H1 (cell line): ENCODE measurements at regions not wholly inside any gene's neighbourhood (a gene's known extent, or its start where the extent isn't known, plus 50 kb on each side); places are given as distances from the start of the nearest gene placed in this dataset.

ENCODE experiments used
- CTCF ChIA-PET: fragments of 300-600 bp; sonication (Branson Sonifier 250); formaldehyde crosslinking; loops from one replicate; lab custom pipeline; 2021; ENCODE audit not compliant: partially characterized antibody; lab: Charles Lee
- POLR2A ChIA-PET: fragments of 300-600 bp; sonication (Branson Sonifier 250); formaldehyde crosslinking; loops from one replicate; lab custom pipeline; 2021; ENCODE audit warnings: inconsistent platforms; ENCODE audit not compliant: partially characterized antibody; lab: Charles Lee
- DNase-seq, 2 experiments: peaks; one replicate each; pipeline versions ENCODE4 v3.0.0 to v3.0.0-alpha.2; 2010 to 2022; ENCODE audit warnings: low spot score in 2 of 2, low read depth in 1 of 2, mixed read lengths in 1 of 2
- FAIRE-seq: peaks from 2 replicates; lab custom pipeline; 2011; peaks lifted over from hg19 to GRCh38; lab: Jason Lieb, UNC
- H2AFZ ChIP-seq: 2 replicates; pipeline ENCODE4 v1.8.1; 2012; ENCODE audit warnings: low read length, inconsistent platforms
- H2AK5ac ChIP-seq: 2 replicates; pipeline ENCODE4 v1.6.1; 2013; ENCODE audit warnings: low read depth, low read length
- H2BK120ac ChIP-seq: replicated peaks from 2 replicates; pipeline ENCODE3; 2013; ENCODE audit warnings: low read depth, low read length, inconsistent platforms
- H2BK12ac ChIP-seq: 2 replicates; pipeline ENCODE4 v1.6.1; 2013; ENCODE audit warnings: low read depth, low read length
- H2BK15ac ChIP-seq: 2 replicates; pipeline ENCODE4 v1.6.1; 2013; ENCODE audit warnings: low read length
- H2BK20ac ChIP-seq: 2 replicates; pipeline ENCODE4 v1.6.1; 2013; ENCODE audit warnings: low read length
- H2BK5ac ChIP-seq: 2 replicates; pipeline ENCODE4 v1.6.1; 2013; ENCODE audit warnings: low read depth, low read length
- H3K14ac ChIP-seq: 2 replicates; pipeline ENCODE4 v1.6.1; 2013; ENCODE audit warnings: inconsistent platforms; ENCODE audit not compliant: insufficient read length
- H3K18ac ChIP-seq: 2 replicates; pipeline ENCODE4 v1.6.1; 2013; ENCODE audit warnings: low read length; ENCODE audit errors: extremely low read depth
- H3K23ac ChIP-seq: 2 replicates; pipeline ENCODE4 v1.6.1; 2013; ENCODE audit warnings: inconsistent platforms; ENCODE audit not compliant: insufficient read length
- H3K23me2 ChIP-seq: 2 replicates; pipeline ENCODE4 v1.6.1; 2013; ENCODE audit warnings: low read depth, low read length
- H3K27ac ChIP-seq: 2 replicates; pipeline ENCODE4 v1.6.1; 2011; ENCODE audit warnings: low read depth, low read length, inconsistent platforms
- H3K27me3 ChIP-seq, 4 experiments: replicated peaks in 1 of 4; 1 replicate in 1 of 4; 2 replicates in 3 of 4; pipeline versions ENCODE4 v1.6.1 to v1.8.1; 2011 to 2013; ENCODE audit warnings: low read length in 3 of 4, mild to moderate bottlenecking in 3 of 4, inconsistent platforms in 2 of 4, mixed read lengths in 2 of 4, moderate library complexity in 1 of 4; ENCODE audit not compliant: control insufficient read depth in 3 of 4, insufficient read depth in 3 of 4; ENCODE audit errors: extremely low read depth in 1 of 4
- H3K36me3 ChIP-seq, 4 experiments: 2 replicates each; pipeline versions ENCODE4 v1.6.1 to v1.8.1; 2011 to 2013; ENCODE audit warnings: mild to moderate bottlenecking in 4 of 4, low read length in 3 of 4, moderate library complexity in 2 of 4, control low read depth in 1 of 4, inconsistent platforms in 1 of 4; ENCODE audit not compliant: insufficient read depth in 4 of 4, control insufficient read depth in 2 of 4
- H3K4ac ChIP-seq: replicated peaks from 2 replicates; pipeline ENCODE3; 2013; ENCODE audit warnings: low read length, low read depth, mixed read lengths, inconsistent platforms; ENCODE audit not compliant: insufficient read length
- H3K4me1 ChIP-seq, 4 experiments: replicated peaks in 1 of 4; 1 replicate in 1 of 4; 2 replicates in 3 of 4; pipeline versions ENCODE4 v1.6.1 to v1.8.1; 2011 to 2013; ENCODE audit warnings: low read length in 3 of 4, inconsistent platforms in 2 of 4, mixed read lengths in 1 of 4; ENCODE audit not compliant: insufficient read depth in 4 of 4, control insufficient read depth in 3 of 4
- H3K4me2 ChIP-seq, 2 experiments: 2 replicates each; pipeline versions ENCODE4 v1.6.1 to v1.8.1; 2011 to 2013; ENCODE audit warnings: low read depth in 2 of 2, low read length in 2 of 2, control low read depth in 1 of 2, inconsistent platforms in 1 of 2, mild to moderate bottlenecking in 1 of 2; ENCODE audit not compliant: insufficient read depth in 1 of 2
- H3K4me3 ChIP-seq, 4 experiments: fragments of 200-600, 300-600 bp in 1 of 4; sonication (generic), shearing (Covaris generic), sonication (Bioruptor Twin) in 1 of 4; 2 replicates each; pipeline versions ENCODE4 v1.5.1 to v1.8.1; 2011 to 2016; ENCODE audit warnings: low read length in 4 of 4, low read depth in 3 of 4, control low read depth in 2 of 4, inconsistent platforms in 2 of 4, mild to moderate bottlenecking in 2 of 4, mixed read lengths in 1 of 4, moderate library complexity in 1 of 4; ENCODE audit not compliant: insufficient read depth in 2 of 4; ENCODE audit errors: extremely low read depth in 1 of 4
- H3K56ac ChIP-seq: replicated peaks from 2 replicates; pipeline ENCODE3; 2013; ENCODE audit warnings: low read depth, mild to moderate bottlenecking, mixed read lengths, low read length, inconsistent platforms; ENCODE audit not compliant: insufficient read length
- H3K79me1 ChIP-seq: 2 replicates; pipeline ENCODE4 v1.6.1; 2013; ENCODE audit warnings: low read depth, low read length, control low read depth
- H3K79me2 ChIP-seq, 2 experiments: 2 replicates each; pipeline versions ENCODE4 v1.6.1 to v1.8.1; 2012 to 2013; ENCODE audit warnings: low read length in 2 of 2, mild to moderate bottlenecking in 2 of 2, inconsistent platforms in 1 of 2; ENCODE audit not compliant: insufficient read depth in 2 of 2, control insufficient read depth in 1 of 2
- H3K9ac ChIP-seq, 4 experiments: replicated peaks in 1 of 4; 1 replicate in 1 of 4; 2 replicates in 3 of 4; pipeline versions ENCODE4 v1.6.1 to v1.8.1; 2011 to 2013; ENCODE audit warnings: low read depth in 3 of 4, low read length in 3 of 4, control low read depth in 2 of 4, mild to moderate bottlenecking in 2 of 4, moderate library complexity in 2 of 4, inconsistent platforms in 1 of 4; ENCODE audit errors: extremely low read depth in 1 of 4
- H3K9me3 ChIP-seq, 2 experiments: 2 replicates each; pipeline versions ENCODE4 v1.6.1 to v1.8.1; 2012 to 2013; ENCODE audit warnings: mild to moderate bottlenecking in 2 of 2, moderate library complexity in 2 of 2, control low read depth in 1 of 2, inconsistent platforms in 1 of 2, low read depth in 1 of 2, low read length in 1 of 2, mixed read lengths in 1 of 2; ENCODE audit not compliant: insufficient read depth in 2 of 2
- H4K20me1 ChIP-seq, 2 experiments: replicated peaks in 1 of 2; 2 replicates each; pipeline versions ENCODE3 to v1.8.1; 2011 to 2013; ENCODE audit warnings: inconsistent platforms in 2 of 2, low read length in 2 of 2, mild to moderate bottlenecking in 1 of 2; ENCODE audit not compliant: insufficient read depth in 2 of 2, control insufficient read depth in 1 of 2
- H4K5ac ChIP-seq: 2 replicates; pipeline ENCODE4 v1.6.1; 2013; ENCODE audit warnings: low read length, low read depth, mixed read lengths, inconsistent platforms; ENCODE audit not compliant: insufficient read length
- H4K8ac ChIP-seq: 2 replicates; pipeline ENCODE4 v1.8.0; 2013; ENCODE audit warnings: mild to moderate bottlenecking, moderate library complexity, low read length, inconsistent platforms; ENCODE audit not compliant: insufficient read depth; ENCODE audit errors: extremely low read depth
- H4K91ac ChIP-seq: replicated peaks from 2 replicates; pipeline ENCODE3; 2013; ENCODE audit warnings: low read length, mixed read lengths, inconsistent platforms; ENCODE audit not compliant: insufficient read length
- BACH1 ChIP-seq: IDR thresholded peaks from 2 replicates; pipeline ENCODE4 v1.6.1; 2012; ENCODE audit warnings: low read length, improper control_type of control experiment
- BRCA1 ChIP-seq: IDR thresholded peaks from 2 replicates; pipeline ENCODE4 v1.6.1; 2012; ENCODE audit warnings: low read depth, low read length, improper control_type of control experiment
- CEBPB ChIP-seq: IDR thresholded peaks from 2 replicates; pipeline ENCODE4 v1.6.1; 2012; ENCODE audit warnings: low read depth, low read length
- EGR1 ChIP-seq: IDR thresholded peaks from 2 replicates; pipeline ENCODE4 v1.6.1; 2011; ENCODE audit warnings: low read depth, low read length, borderline replicate concordance
- KDM4A ChIP-seq: IDR thresholded peaks from one replicate; pipeline ENCODE4 v1.7.1; 2012; ENCODE audit warnings: low read depth, mild to moderate bottlenecking, moderate library complexity, low read length, inconsistent platforms; ENCODE audit not compliant: severe bottlenecking
- NRF1 ChIP-seq: IDR thresholded peaks from 2 replicates; pipeline ENCODE4 v1.6.1; 2011; ENCODE audit warnings: mild to moderate bottlenecking, low read depth, low read length, improper control_type of control experiment
- PHF8 ChIP-seq: fragments of 200-600 bp; sonication (generic); conservative IDR thresholded peaks from 2 replicates; pipeline ENCODE4 v1.7.1; 2012; ENCODE audit warnings: low read depth, mild to moderate bottlenecking, inconsistent platforms, low read length, moderate library complexity
- RNF2 ChIP-seq: fragments of 200-900, 300-1000 bp; sonication (generic); IDR thresholded peaks from 2 replicates; pipeline ENCODE4 v1.7.1; 2016; ENCODE audit warnings: borderline replicate concordance, low read depth, mild to moderate bottlenecking, antibody characterized with exemption, low read length; ENCODE audit not compliant: poor library complexity, severe bottlenecking; ENCODE audit errors: missing control alignments
- RXRA ChIP-seq: IDR thresholded peaks from 2 replicates; pipeline ENCODE4 v1.6.1; 2011; ENCODE audit warnings: low read depth, mild to moderate bottlenecking, low read length, moderate library complexity; ENCODE audit not compliant: insufficient read depth
- SAP30 ChIP-seq: fragments of 300-600 bp; sonication (generic); IDR thresholded peaks from 2 replicates; pipeline ENCODE4 v1.7.1; 2012; ENCODE audit warnings: low read length, moderate library complexity, mild to moderate bottlenecking, inconsistent platforms; ENCODE audit not compliant: insufficient read depth, insufficient replicate concordance
- SIN3A ChIP-seq, 2 experiments: IDR thresholded peaks in 1 of 2; conservative IDR thresholded peaks in 1 of 2; 2 replicates each; pipeline ENCODE4 v1.6.1; 2011 to 2012; ENCODE audit warnings: low read length in 2 of 2, improper control_type of control experiment in 1 of 2, low read depth in 1 of 2, mild to moderate bottlenecking in 1 of 2
- SIRT6 ChIP-seq: IDR thresholded peaks from one replicate; pipeline ENCODE4 v1.7.1; 2012; ENCODE audit warnings: low read length, inconsistent platforms
- SP1 ChIP-seq: IDR thresholded peaks from 2 replicates; pipeline ENCODE4 v1.6.1; 2011; ENCODE audit warnings: low read depth, low read length

- Histone ChIP-seq H3K27ac (no peak overlapping the region), H3K4me3 (no peak overlapping the region), H2BK5ac (no peak overlapping the region), H3K9me3 (no peaks in the 10 kb centered on the region), H4K8ac (no peak overlapping the region), H3K79me1 (no peaks in the 10 kb centered on the region), H3K18ac (no peak overlapping the region), H3K23me2 (no peaks in the 10 kb centered on the region), H4K91ac (no peak overlapping the region), H3K14ac (no peak overlapping the region), H2BK20ac (no peak overlapping the region), H3K27me3 (no peaks in the 10 kb centered on the region), H2BK15ac (no peak overlapping the region), H2AK5ac (no peak overlapping the region), H2AFZ (no peak overlapping the region), H4K5ac (no peak overlapping the region), H3K9ac (no peak overlapping the region), H4K20me1 (no peaks in the 10 kb centered on the region), H2BK120ac (no peak overlapping the region), H3K36me3 (no peaks in the 10 kb centered on the region), H3K4me2 (no peak overlapping the region), H3K4ac (no peak overlapping the region), H3K4me1 (no peaks in the 10 kb centered on the region), H2BK12ac (no peak overlapping the region), H3K23ac (no peak overlapping the region), H3K79me2 (no peaks in the 10 kb centered on the region), H3K56ac (no peak overlapping the region)
- DNase-seq (no peak), FAIRE-seq (no peak)
- TF ChIP-seq CEBPB (no peak), SAP30 (no peak), SIN3A (conservative IDR thresholded peaks at IDR 0.05 in 1 of 2, IDR thresholded peaks at IDR 0.05 in 1 of 2; ENCODE audit: low read depth in 1 of 2, low read length in 2 of 2) (no peak), BRCA1 (no peak), SP1 (no peak), BACH1 (no peak), RNF2 (no peak), NRF1 (no peak), PHF8 (no peak), SIRT6 (no peak), EGR1 (no peak), RXRA (no peak), KDM4A (no peak)
- ChIA-PET CTCF (no interaction called here), POLR2A (no interaction called here)
Observed at GRCh38 chr12:92529944-92530343, 172.8 kb upstream of the PLEKHG7 start.
